DMS 273 (cell line): ENCODE measurements at regions not wholly inside any gene's neighbourhood (a gene's known extent, or its start where the extent isn't known, plus 50 kb on each side); places are given as distances from the start of the nearest gene placed in this dataset.
A peak's percentile ranks its signal among the peaks of the same experiment; 100 is the strongest.

Source experiments
- DNase-seq: peaks from one replicate; lab custom pipeline; 2025; ENCODE audit not compliant: unreplicated experiment; lab: John Stamatoyannopoulos, UW

GRCh38 chr15:25565470-25566264 is 126.8 kb upstream of the UBE3A start:
- DNase-seq = no peak

- DNase-seq = no peak
These were observed 124.8 kb upstream of the UBE3A start for GRCh38 chr15:25563596-25563995.

- no peak for DNase-seq
These were observed 119.1 kb upstream of the UBE3A start for GRCh38 chr15:25557926-25558325.

GRCh38 chr15:25556136-25556535 is 117.3 kb upstream of the UBE3A start:
- DNase-seq = no peak

- no peak for DNase-seq
These were observed 115.8 kb upstream of the UBE3A start for GRCh38 chr15:25554640-25555039.

- no peak for DNase-seq
These were observed 109.8 kb upstream of the UBE3A start for GRCh38 chr15:25548600-25548999.

- no peak for DNase-seq
These were observed 107.1 kb upstream of the UBE3A start for GRCh38 chr15:25545889-25546288.

GRCh38 chr15:25545017-25545416 is 106.2 kb upstream of the UBE3A start:
- no peak for DNase-seq

GRCh38 chr15:25544076-25544475 is 105.3 kb upstream of the UBE3A start:
- DNase-seq = no peak

GRCh38 chr15:25543196-25543595 is 104.4 kb upstream of the UBE3A start:
- DNase-seq = peak; percentile 51

- no peak for DNase-seq
These were observed 102.4 kb upstream of the UBE3A start for GRCh38 chr15:25541228-25541627.

GRCh38 chr15:25536801-25537611 is 98.2 kb upstream of the UBE3A start:
- no peak for DNase-seq

GRCh38 chr15:25535866-25536265 is 97.0 kb upstream of the UBE3A start:
- no peak for DNase-seq

- no peak for DNase-seq
These were observed 95.5 kb upstream of the UBE3A start for GRCh38 chr15:25534293-25534692.

- DNase-seq = no peak
These were observed 93.7 kb upstream of the UBE3A start for GRCh38 chr15:25532269-25533140.

GRCh38 chr15:25529774-25530173 is 91.0 kb upstream of the UBE3A start:
- DNase-seq = no peak

GRCh38 chr15:25527118-25527517 is 88.3 kb upstream of the UBE3A start:
- DNase-seq = no peak

GRCh38 chr15:25525741-25526140 is 86.9 kb upstream of the UBE3A start:
- no peak for DNase-seq

GRCh38 chr15:25515633-25516032 is 76.8 kb upstream of the UBE3A start:
- no peak for DNase-seq

GRCh38 chr15:25514522-25514921 is 75.7 kb upstream of the UBE3A start:
- DNase-seq = no peak

GRCh38 chr15:25512957-25513356 is 74.1 kb upstream of the UBE3A start:
- DNase-seq = no peak
